ENCODE measurements at regions not wholly inside any gene's neighbourhood (a gene's known extent, or its start where the extent isn't known, plus 50 kb on each side); places are given as distances from the start of the nearest gene placed in this dataset.

DNA sequence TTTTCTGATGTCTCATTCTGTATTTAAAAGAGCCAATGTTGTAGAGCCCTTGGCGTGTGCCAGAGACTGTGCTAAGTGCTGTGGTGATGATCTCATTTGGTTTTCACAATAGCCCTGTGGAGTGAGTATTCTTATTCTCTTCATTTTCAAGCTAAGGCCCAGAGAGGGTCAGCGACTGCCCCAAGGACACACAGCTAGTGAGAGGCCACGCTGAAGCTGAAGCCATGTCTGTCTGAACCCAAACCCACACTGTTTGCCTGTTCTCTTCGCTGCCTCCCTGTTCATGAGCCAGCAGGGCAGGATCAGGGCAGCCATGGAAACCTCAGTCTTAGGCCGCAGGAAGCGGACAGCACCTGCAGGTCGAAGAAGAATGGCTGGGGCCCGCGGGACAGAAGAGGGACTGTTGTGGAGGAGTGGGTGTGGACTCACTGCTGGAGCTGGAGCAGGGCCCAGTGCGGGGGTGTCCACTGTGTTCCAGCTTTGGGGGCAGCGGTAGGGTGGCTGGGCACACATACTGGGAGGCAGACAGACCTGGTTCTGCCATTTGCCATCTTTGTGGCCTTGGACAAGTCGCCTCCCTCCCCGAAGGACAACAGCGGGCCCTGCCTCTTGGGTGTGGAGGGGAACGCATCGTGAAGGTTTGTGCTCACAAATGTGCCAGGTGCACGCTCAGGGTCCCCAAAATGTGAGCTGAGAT lies 257.9 kb upstream of the MVB12B start:
- TF ChIP-seq POLR2A (IDR thresholded peaks at IDR 0.05): no peak
- no peak for TF ChIP-seq CTCF (IDR thresholded peaks at IDR 0.05)
- TF ChIP-seq EP300 (IDR thresholded peaks at IDR 0.05): no peak
- TF ChIP-seq POLR2AphosphoS5 (IDR thresholded peaks at IDR 0.05): no peak

Data from suprapubic skin (tissue), 4 donors.